GM19438 (cell line): ENCODE measurements at regions not wholly inside any gene's neighbourhood (a gene's known extent, or its start where the extent isn't known, plus 50 kb on each side); places are given as distances from the start of the nearest gene placed in this dataset.
"Not testable (repeated sequence)": the region's sequence is repeated elsewhere in the genome, so short reads cannot be mapped to it uniquely, and the experiment has no call there.

Source experiments
- ATAC-seq: cut with Tn5 transposase; IDR thresholded peaks from one replicate; pipeline ENCODE4 v1.9.1; 2021; ENCODE audit warnings: low read depth; ENCODE audit not compliant: unreplicated experiment

- ATAC-seq = no peak
These were observed 78.7 kb upstream of the TSC22D2 start for GRCh38 chr3:150329408-150329807.

- ATAC-seq = no peak
These were observed 79.5 kb upstream of the TSC22D2 start for GRCh38 chr3:150328654-150329040.

GRCh38 chr3:150327678-150328653 is 80.1 kb upstream of the TSC22D2 start:
- ATAC-seq = no peak

- no peak for ATAC-seq
These were observed 83.3 kb upstream of the TSC22D2 start for GRCh38 chr3:150324788-150325187.

- ATAC-seq = no peak
These were observed 83.9 kb upstream of the TSC22D2 start for GRCh38 chr3:150324245-150324644.

- no peak for ATAC-seq
These were observed 84.3 kb upstream of the TSC22D2 start for GRCh38 chr3:150323770-150324169.

GRCh38 chr3:150323091-150323490 is 85.0 kb upstream of the TSC22D2 start:
- not testable (repeated sequence) for ATAC-seq

GRCh38 chr3:150320971-150321370 is 87.1 kb upstream of the TSC22D2 start:
- ATAC-seq = not testable (repeated sequence)

- ATAC-seq = no peak
These were observed 88.2 kb upstream of the TSC22D2 start for GRCh38 chr3:150319900-150320299.

- ATAC-seq = no peak
These were observed 90.6 kb upstream of the TSC22D2 start for GRCh38 chr3:150317469-150317868.

- no peak for ATAC-seq
These were observed 92.4 kb upstream of the TSC22D2 start for GRCh38 chr3:150315721-150316120.

- no peak for ATAC-seq
These were observed 93.7 kb upstream of the TSC22D2 start for GRCh38 chr3:150314248-150315004.

- no peak for ATAC-seq
These were observed 96.0 kb upstream of the TSC22D2 start for GRCh38 chr3:150312018-150312657.

- no peak for ATAC-seq
These were observed 96.9 kb upstream of the TSC22D2 start for GRCh38 chr3:150311156-150311555.

GRCh38 chr3:150309557-150309956 is 98.5 kb upstream of the TSC22D2 start:
- ATAC-seq = no peak

- no peak for ATAC-seq
These were observed 98.9 kb upstream of the TSC22D2 start for GRCh38 chr3:150309257-150309542.

GRCh38 chr3:150308481-150309256 is 99.4 kb upstream of the TSC22D2 start:
- no peak for ATAC-seq

GRCh38 chr3:150308037-150308319 is 100.1 kb upstream of the TSC22D2 start:
- ATAC-seq = no peak

- ATAC-seq = no peak
These were observed 100.6 kb upstream of the TSC22D2 start for GRCh38 chr3:150307311-150308036.

GRCh38 chr3:150306906-150307305 is 101.2 kb upstream of the TSC22D2 start:
- no peak for ATAC-seq
